Ramos (cell line): ENCODE measurements at regions not wholly inside any gene's neighbourhood (a gene's known extent, or its start where the extent isn't known, plus 50 kb on each side); places are given as distances from the start of the nearest gene placed in this dataset.

ENCODE experiments used
- in situ Hi-C: fragments of 300-500 bp; cut with MboI; formaldehyde crosslinking; loops from one replicate; pipeline ENCODE4 v1.14.3; 2022; ENCODE audit warnings: low sequenced_read_pairs; ENCODE audit not compliant: unreplicated experiment

GRCh38 chr20:11060423-11061185 lies 386.8 kb upstream of the JAG1 start:
- in situ Hi-C loops: no loop called here

GRCh38 chr20:11063444-11063843 lies 389.6 kb upstream of the JAG1 start:
- in situ Hi-C loops: no loop called here

DNA sequence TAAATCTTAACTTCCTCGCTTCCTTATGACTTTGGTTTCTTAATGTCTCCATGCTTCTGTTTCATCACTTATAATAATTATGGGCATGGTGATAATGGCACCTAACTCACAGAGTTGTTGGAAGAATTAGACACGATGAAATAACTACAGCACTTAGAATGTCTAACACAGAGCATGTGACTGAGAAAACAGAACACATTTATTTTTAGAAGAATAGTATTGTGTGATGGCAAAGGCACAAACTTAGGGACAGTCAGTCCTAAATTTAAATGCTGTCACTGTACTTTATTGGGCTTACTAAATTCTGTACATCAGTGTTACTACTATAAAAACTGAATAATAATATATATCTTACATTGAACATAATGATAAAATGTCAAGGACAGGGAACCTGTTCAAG lies 391.1 kb upstream of the JAG1 start:
- in situ Hi-C loops: no loop called here

- in situ Hi-C loops: no loop called here
Observed at GRCh38 chr20:11067359-11067758, 393.6 kb upstream of the JAG1 start.

DNA sequence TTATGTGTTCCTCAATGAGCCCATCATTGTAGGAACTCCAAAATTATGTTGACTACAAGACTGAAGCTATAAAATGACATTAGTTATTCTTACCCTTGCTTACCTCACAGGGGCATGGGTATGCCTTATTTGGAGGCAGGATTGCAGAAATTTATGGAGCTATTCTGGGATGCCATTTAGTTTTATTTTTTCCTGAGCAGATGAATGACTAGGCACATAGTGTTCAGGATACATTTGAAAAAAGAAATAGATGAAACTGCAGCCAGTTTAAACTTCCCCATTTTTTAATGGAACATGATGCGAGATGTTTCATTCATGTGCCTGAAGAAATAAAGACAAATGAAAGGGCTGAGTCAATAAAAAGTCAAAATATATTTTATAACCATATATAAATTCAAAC lies 399.2 kb upstream of the JAG1 start:
- in situ Hi-C loops: no loop called here

DNA sequence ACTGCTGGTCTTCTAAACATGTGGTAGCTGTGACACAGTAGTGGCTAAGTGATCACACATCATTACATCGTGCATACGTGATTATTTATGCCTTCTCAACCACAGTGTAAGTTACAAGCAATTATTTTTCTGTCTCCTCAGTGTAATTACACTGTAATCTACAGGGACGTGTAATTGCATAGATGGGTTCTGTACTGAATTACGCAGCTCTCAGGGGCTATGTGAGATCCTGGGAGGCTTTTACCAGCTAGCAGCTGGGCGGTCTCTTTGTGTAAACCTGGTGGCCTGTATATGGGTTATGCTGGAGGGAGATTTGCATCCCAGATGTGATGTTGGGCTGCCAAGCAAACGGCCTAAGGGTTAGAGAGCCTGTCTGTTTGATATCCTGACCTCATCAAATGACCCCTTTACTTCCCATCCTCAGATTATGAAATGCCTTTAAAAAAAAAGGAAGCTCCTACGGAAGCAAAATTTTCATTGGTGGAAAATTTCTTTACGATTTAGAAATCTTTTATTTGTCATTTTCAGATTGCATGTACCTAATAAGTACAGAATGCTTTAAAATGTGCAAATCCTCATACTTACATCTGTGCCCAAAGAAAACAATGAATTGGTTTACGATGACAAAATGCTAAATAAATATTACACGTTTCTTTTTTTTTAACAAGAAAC lies 402.8 kb upstream of the JAG1 start:
- in situ Hi-C loops: no loop called here

- in situ Hi-C loops: no loop called here
Observed at GRCh38 chr20:11077226-11077625, 403.4 kb upstream of the JAG1 start.

GRCh38 chr20:11080010-11080409 lies 406.2 kb upstream of the JAG1 start:
- in situ Hi-C loops: no loop called here

DNA sequence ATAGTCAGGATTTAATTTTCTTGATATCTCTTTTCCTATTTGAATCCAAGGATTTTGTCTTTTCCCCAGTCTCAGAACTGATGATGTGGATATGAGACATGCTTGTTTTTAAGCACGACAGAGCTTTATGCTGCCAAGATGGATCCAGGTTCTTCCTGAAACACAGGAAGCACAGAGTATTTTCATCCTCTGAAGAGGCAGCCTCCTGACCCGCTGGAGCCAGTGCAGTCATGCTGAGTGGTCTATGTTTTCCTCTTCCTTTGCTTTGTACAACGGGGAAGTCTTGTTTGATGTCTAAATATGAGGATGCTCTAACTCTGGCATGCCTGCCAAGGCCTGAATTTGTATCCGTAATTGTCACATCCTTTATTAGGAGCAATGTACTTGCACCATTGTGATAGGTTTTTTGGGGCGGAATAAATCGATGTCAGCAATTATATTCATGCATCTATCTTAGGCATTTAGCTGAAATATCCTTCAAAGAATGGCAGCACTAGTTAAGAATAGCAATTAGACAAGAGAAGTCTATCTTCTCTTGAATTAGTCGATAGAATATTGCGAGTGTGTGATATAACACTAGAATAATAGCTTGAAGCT lies 407.1 kb upstream of the JAG1 start:
- in situ Hi-C loops: no loop called here

DNA sequence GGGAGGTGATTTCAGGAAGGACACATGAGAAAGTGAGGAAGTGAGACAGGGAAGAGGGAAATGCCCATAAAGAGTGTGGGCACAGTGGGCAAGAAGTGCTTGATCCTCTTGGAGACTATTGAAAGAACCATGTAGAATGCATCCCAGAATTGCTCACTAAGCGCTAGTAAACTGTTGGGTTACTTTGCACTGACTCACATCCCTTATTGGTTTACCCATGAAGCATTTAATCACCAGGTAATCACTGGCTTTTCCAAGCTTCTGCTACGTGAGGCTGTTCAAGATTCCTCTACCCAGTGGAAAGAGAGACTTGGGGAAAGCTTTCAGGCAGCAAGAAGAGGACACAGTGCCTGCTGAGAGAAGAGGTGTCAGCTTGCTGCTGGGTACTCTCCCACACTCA lies 410.0 kb upstream of the JAG1 start:
- in situ Hi-C loops: no loop called here

DNA sequence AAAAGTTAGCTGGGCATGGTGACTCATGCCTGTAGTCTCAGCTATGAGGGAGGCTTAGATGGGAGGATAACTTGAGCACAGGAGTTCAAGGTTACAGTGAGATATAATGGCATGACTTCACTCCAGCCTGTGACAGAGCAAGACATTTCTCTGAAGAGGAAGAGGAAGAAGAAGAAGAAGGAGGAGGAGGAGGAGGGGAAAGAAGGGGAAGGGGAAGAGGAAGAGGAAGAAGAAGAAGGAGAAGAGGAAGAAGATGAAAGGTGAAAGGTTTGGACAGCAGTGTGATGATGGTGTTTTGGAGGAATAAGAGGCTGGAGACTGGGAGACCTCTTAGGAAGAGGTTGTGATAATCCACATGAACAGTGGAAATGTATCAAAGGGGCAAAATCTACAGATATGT lies 410.7 kb upstream of the JAG1 start:
- in situ Hi-C loops: no loop called here

DNA sequence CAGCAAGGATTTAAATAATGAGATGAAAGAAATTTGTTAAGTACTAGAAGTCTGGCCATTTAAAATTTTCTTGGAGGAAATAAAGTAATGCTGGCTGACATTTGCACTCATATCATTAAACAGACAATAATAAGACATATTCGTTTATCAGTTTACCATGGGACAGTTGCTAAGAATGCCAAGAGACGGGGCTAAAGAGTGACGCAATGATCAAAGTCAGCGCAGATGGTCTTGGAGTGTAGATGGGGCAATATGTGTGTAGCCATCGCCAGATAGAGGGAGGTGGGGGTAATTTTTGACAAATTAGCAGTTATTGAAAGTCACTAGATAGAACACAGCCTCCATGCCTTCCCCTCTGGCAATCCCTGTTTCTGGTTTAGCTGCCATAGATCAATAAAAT lies 413.2 kb upstream of the JAG1 start:
- in situ Hi-C loops: no loop called here

DNA sequence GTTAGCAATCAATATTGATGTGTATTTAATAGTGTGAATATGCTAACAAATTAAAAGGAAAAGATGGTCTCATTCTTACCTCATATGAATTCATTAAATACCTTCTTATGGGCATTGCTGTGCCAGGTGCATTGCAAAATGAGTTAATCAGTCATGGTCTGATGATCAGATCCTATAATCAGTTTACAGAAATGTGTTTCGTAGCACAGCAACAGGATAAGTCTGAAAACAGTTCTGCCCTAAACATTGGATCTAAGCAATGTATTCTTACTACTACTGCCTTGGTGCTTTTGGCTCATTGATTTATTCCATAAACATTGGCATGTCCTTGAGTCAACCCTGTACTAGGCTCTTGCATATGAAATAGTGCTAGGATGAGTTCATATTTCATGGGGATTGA lies 417.0 kb upstream of the JAG1 start:
- in situ Hi-C loops: no loop called here

- in situ Hi-C loops: no loop called here
Observed at GRCh38 chr20:11091511-11091910, 417.7 kb upstream of the JAG1 start.

- in situ Hi-C loops: no loop called here
Observed at GRCh38 chr20:11092151-11092550, 418.4 kb upstream of the JAG1 start.

DNA sequence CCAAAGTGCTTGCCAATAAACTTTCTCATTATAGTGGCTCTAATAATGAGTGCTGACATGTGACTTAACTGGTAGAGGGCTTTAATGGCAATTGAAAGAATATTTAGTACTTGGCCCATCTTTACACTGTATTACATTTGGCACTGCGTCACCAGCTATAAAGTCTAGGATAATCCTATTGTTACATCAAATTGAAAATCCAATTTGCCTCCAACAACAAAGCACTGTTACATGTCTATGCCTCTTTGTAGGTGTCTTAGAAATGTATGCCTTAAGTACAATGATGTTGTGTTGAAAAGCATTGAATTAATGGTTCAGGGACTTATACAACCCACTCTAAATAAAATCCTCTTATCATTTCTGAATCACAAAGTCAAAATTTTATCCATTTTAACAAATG lies 420.4 kb upstream of the JAG1 start:
- in situ Hi-C loops: no loop called here

DNA sequence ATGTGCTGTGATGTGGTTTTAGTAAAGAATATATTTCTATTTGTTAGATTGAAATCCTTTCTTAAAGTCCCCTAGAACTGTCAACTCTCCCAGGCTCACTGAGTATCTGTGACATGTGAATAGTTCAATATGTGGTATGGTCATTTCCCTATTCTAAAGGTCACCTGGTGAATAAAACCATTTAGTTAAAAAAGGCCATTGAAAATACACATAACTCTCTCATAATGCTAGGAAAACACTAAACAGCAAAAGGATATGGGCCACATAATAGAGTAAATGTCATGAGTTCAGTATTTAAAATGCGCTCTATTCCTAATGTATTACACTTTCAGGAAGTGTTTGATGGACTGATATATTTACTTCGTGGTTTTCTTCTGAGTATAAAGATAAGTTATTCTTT lies 420.9 kb upstream of the JAG1 start:
- in situ Hi-C loops: no loop called here

DNA sequence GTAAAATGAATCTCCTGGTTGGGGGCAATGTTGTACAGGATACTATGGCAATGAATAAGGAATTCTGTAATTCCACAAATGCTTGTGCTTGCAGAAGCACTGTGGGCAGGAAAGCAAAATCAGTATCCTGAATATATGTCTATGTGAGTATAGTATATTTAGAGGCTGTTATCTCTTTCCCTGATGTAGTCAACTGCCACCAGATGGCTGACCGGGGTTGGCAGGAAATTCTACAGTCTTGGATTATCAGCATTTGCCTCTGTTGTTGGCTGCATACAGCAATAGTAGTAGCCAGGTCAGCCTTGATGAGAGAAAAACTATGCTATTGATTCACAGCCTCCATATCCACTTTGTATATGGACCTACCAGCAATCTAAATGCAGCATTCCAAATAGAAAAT lies 425.1 kb upstream of the JAG1 start:
- in situ Hi-C loops: no loop called here

DNA sequence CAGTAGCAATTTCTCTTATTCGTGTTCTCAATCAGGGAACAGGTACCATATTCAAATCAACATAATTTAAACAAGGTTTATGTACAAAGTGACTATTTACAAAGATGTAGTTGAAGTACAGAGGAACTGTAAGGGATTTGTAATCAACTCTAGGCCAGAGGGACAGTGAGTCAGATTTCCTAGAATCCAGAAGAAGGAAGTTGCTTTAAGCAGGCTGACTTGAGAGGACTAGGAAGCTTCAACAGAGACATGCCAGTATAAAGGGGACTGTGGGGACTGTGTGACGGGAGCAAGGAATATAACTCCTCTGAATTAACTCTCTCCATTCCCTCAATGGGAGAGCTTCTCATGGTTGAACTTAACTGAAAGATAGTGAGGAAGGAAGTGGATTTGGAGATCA lies 427.4 kb upstream of the JAG1 start:
- in situ Hi-C loops: no loop called here

DNA sequence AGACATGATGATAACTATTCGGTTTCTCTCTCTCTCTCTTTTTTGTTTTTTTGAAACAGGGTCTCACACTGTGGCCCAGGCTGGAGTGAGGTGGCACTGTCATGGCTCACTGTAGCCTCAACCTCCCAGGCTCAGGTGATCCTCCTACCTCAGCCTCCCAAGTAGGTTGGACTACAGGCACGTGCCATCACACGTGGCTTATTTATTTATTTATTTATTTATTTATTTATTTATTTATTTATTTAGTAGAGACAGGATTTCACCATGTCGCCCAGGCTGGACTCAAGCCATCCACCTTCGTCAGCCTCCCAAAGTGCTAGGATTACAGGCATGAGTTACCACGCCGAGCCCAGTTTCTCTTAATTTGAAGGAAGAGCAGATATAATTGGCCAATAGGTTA lies 427.9 kb upstream of the JAG1 start:
- in situ Hi-C loops: no loop called here

DNA sequence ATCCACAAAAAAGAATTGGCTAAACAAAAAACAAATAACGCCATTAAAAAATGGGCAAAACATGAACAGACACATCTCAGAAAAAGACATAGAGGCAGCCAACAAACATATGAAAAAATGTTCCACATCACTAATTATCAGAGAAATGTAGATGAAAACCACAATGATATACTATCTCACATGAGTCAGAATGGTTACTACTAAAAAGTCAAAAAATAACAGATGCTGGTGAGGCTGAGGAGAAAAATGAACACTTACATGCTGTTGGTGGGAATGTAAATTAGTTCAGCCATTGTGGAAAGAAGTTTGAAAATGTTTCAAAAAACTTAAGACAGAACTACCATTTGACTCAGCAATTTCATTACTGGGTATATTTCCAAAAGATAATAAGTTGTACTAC lies 430.1 kb upstream of the JAG1 start:
- in situ Hi-C loops: no loop called here
